Keratinocyte (primary cell): ENCODE measurements at regions not wholly inside any gene's neighbourhood (a gene's known extent, or its start where the extent isn't known, plus 50 kb on each side); places are given as distances from the start of the nearest gene placed in this dataset.

Experiments
- DNase-seq: peaks from one replicate; pipeline ENCODE4 v3.0.0-alpha.2; 2011; ENCODE audit warnings: low read depth, missing footprints, low spot score
- FAIRE-seq: peaks from 2 replicates; lab custom pipeline; 2011; peaks lifted over from hg19 to GRCh38; lab: Jason Lieb, UNC
- H2AFZ ChIP-seq: 2 replicates; pipeline ENCODE4 v1.6.0; 2012; ENCODE audit warnings: low read length, control low read depth, inconsistent platforms; ENCODE audit not compliant: control insufficient read depth
- H3K27ac ChIP-seq: 2 replicates; pipeline ENCODE4 v1.5.1; 2011; ENCODE audit warnings: low read length; ENCODE audit not compliant: control insufficient read depth, insufficient read depth
- H3K27me3 ChIP-seq: 3 replicates; pipeline ENCODE4 v1.6.0; 2011; ENCODE audit warnings: low read length; ENCODE audit not compliant: control insufficient read depth, insufficient read depth; ENCODE audit errors: extremely low read depth
- H3K36me3 ChIP-seq, 2 experiments: 2 replicates in 1 of 2; 3 replicates in 1 of 2; pipeline ENCODE4 v1.5.1; 2011; ENCODE audit warnings: low read length in 2 of 2, mild to moderate bottlenecking in 1 of 2; ENCODE audit not compliant: control insufficient read depth in 2 of 2, insufficient read depth in 2 of 2; ENCODE audit errors: extremely low read depth in 1 of 2
- H3K4me1 ChIP-seq: 3 replicates; pipeline ENCODE4 v1.5.1; 2011; ENCODE audit warnings: low read length; ENCODE audit not compliant: control insufficient read depth, insufficient read depth; ENCODE audit errors: extremely low read depth
- H3K4me2 ChIP-seq: 3 replicates; pipeline ENCODE4 v1.6.0; 2011; ENCODE audit warnings: low read depth, low read length; ENCODE audit not compliant: control insufficient read depth, insufficient read depth; ENCODE audit errors: extremely low read depth
- H3K4me3 ChIP-seq, 3 experiments: fragments of 200-600 bp in 1 of 3; sonication (generic) in 1 of 3; 2 replicates in 2 of 3; 3 replicates in 1 of 3; pipeline ENCODE4 v1.5.1; 2011 to 2016; ENCODE audit warnings: low read length in 3 of 3, mild to moderate bottlenecking in 3 of 3, control low read depth in 2 of 3, inconsistent platforms in 1 of 3, low read depth in 1 of 3, mixed read lengths in 1 of 3, mixed run types in 1 of 3, moderate library complexity in 1 of 3; ENCODE audit not compliant: control insufficient read depth in 2 of 3, insufficient read depth in 2 of 3; ENCODE audit errors: extremely low read depth in 1 of 3
- H3K79me2 ChIP-seq: 2 replicates; pipeline ENCODE4 v1.6.0; 2012; ENCODE audit warnings: low read length; ENCODE audit not compliant: control insufficient read depth, insufficient read depth
- H3K9ac ChIP-seq: 3 replicates; pipeline ENCODE4 v1.6.0; 2011; ENCODE audit warnings: low read length; ENCODE audit not compliant: control insufficient read depth, insufficient read depth; ENCODE audit errors: extremely low read depth
- H3K9me1 ChIP-seq: 3 replicates; pipeline ENCODE4 v1.6.0; 2011; ENCODE audit warnings: low read length; ENCODE audit not compliant: control insufficient read depth, insufficient read depth; ENCODE audit errors: extremely low read depth
- H3K9me3 ChIP-seq: 2 replicates; pipeline ENCODE4 v1.5.1; 2012; ENCODE audit warnings: low read depth, low read length; ENCODE audit not compliant: control insufficient read depth
- H4K20me1 ChIP-seq: 3 replicates; pipeline ENCODE4 v1.6.0; 2011; ENCODE audit warnings: low read length; ENCODE audit not compliant: control insufficient read depth, insufficient read depth; ENCODE audit errors: extremely low read depth
- EZH2 ChIP-seq: IDR thresholded peaks from one replicate; pipeline ENCODE4 v1.6.1; 2012; ENCODE audit warnings: inconsistent platforms, mild to moderate bottlenecking, low read length, moderate library complexity
- dilution Hi-C: fragments of 300-500 bp; cut with MboI; formaldehyde crosslinking; loops from one replicate; pipeline ENCODE4 v1.7.0; 2020; ENCODE audit warnings: low sequenced_read_pairs; ENCODE audit not compliant: extremely low pct_ligation_motif_present
- TF ChIP-seq, protein P1 (sequence below), 3 experiments: IDR thresholded peaks in 1 of 3; conservative IDR thresholded peaks in 1 of 3; optimal IDR thresholded peaks in 1 of 3; 2 replicates in 2 of 3; 3 replicates in 1 of 3; pipeline versions ENCODE3 to v1.5.1; 2011; ENCODE audit warnings: low read length in 3 of 3, mild to moderate bottlenecking in 3 of 3, moderate library complexity in 2 of 3, control low read depth in 1 of 3, inconsistent platforms in 1 of 3; ENCODE audit not compliant: insufficient read depth in 2 of 3; ENCODE audit errors: extremely low read depth in 1 of 3

DNA sequence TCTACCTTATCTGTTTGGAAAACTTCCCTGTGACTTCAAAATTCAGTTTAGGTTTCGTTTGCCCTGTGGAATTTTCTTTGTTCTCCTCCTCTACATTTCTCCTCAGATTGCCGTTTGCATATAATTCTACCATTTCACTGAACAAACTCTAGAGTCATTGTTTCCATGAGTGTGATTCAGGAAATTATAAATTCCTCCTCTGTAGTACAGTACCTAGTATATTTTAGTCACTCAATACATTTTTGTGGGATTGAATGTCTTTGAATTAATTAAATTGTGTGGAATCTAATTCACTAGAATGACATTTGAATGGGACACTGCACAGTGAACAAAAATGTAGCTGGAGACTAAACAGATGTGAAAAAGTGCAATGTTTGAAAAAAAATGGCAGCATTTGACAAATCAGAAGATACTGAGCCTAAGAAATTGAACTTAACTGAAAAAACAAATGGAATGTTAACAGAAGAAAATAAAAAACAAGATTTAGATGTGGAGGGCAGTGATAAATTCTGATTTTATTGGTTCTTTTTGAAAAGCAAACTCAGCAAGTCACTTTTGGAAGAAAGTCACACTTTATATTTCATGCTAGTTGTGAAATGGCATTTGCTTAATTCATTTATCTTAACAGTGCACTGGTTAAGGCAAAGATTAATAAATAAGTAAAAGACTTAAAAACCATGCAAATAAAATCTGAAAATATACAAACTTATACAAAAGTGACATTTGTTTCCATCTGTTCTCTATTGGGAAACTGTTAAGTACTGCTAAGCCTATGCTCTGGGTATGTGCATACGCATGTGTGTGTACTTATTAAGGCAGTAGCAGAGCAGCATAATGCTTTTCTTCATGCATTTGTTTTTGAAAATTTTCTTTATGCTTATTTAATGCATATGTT, 512.3 kb downstream of the FAT4 start:
- Histone ChIP-seq H3K4me3 (no peak overlapping the region), H3K27me3 (no peaks in the 10 kb centered on the region), H3K9me1 (no peaks in the 10 kb centered on the region), H3K4me2 (no peak overlapping the region), H3K4me1 (no peaks in the 10 kb centered on the region), H3K9ac (no peak overlapping the region), H3K27ac (no peak overlapping the region), H4K20me1 (no peaks in the 10 kb centered on the region), H3K36me3 (no peaks in the 10 kb centered on the region), H2AFZ (no peak overlapping the region), H3K79me2 (no peaks in the 10 kb centered on the region), H3K9me3 (no peaks in the 10 kb centered on the region)
- DNase-seq, result no peak
- FAIRE-seq, result no peak
- TF ChIP-seq, protein P1, sequence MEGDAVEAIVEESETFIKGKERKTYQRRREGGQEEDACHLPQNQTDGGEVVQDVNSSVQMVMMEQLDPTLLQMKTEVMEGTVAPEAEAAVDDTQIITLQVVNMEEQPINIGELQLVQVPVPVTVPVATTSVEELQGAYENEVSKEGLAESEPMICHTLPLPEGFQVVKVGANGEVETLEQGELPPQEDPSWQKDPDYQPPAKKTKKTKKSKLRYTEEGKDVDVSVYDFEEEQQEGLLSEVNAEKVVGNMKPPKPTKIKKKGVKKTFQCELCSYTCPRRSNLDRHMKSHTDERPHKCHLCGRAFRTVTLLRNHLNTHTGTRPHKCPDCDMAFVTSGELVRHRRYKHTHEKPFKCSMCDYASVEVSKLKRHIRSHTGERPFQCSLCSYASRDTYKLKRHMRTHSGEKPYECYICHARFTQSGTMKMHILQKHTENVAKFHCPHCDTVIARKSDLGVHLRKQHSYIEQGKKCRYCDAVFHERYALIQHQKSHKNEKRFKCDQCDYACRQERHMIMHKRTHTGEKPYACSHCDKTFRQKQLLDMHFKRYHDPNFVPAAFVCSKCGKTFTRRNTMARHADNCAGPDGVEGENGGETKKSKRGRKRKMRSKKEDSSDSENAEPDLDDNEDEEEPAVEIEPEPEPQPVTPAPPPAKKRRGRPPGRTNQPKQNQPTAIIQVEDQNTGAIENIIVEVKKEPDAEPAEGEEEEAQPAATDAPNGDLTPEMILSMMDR (optimal IDR thresholded peaks at IDR 0.05 in 1 of 3, IDR thresholded peaks at IDR 0.05 in 1 of 3, conservative IDR thresholded peaks at IDR 0.05 in 1 of 3; ENCODE audit: extremely low read depth in 1 of 3, insufficient read depth in 2 of 3, low read length in 3 of 3), result no peak
- no peak for TF ChIP-seq EZH2
- dilution Hi-C loops, result no loop called here

DNA sequence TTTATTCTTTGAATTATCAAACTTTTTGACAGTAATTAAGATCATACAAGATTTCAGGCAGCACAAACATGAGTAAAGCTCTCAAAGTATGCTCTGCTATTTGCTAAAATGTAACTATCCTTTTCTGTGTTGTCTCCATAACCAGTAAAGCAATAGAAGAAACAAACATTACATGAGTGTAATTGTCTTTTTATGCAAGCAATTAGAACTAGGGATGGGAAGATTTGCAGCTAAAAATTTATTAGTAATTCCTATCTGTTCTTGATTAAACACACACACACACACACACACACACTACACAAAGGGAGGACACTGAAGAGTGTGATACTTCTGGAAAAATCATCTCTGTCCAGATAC, 512.9 kb downstream of the FAT4 start:
- no peak for FAIRE-seq
- no peaks in the 10 kb centered on the region for H3K36me3 ChIP-seq
- dilution Hi-C loops, result no loop called here

More for the DNA sequence above, 512.9 kb downstream of the FAT4 start:
- Histone ChIP-seq H2AFZ (no peak overlapping the region), H3K27me3 (no peaks in the 10 kb centered on the region), H3K9me1 (no peaks in the 10 kb centered on the region), H3K4me1 (no peaks in the 10 kb centered on the region), H3K79me2 (no peaks in the 10 kb centered on the region), H3K9ac (no peak overlapping the region), H4K20me1 (no peaks in the 10 kb centered on the region), H3K4me3 (no peak overlapping the region), H3K27ac (no peak overlapping the region), H3K9me3 (no peaks in the 10 kb centered on the region), H3K4me2 (no peak overlapping the region)
- DNase-seq, result no peak
- TF ChIP-seq, protein P1 (optimal IDR thresholded peaks at IDR 0.05 in 1 of 3, IDR thresholded peaks at IDR 0.05 in 1 of 3, conservative IDR thresholded peaks at IDR 0.05 in 1 of 3; ENCODE audit: extremely low read depth in 1 of 3, insufficient read depth in 2 of 3, low read length in 3 of 3), result no peak
- TF ChIP-seq EZH2, result no peak
